ENCODE measurements at regions not wholly inside any gene's neighbourhood (a gene's known extent, or its start where the extent isn't known, plus 50 kb on each side); places are given as distances from the start of the nearest gene placed in this dataset.

GRCh38 chr17:77610972-77611521 lies 347.5 kb upstream of the TNRC6C start:
- no peak overlapping the region for H3K4me3 ChIP-seq (ENCODE audit: insufficient read depth, low read length)
- H3K36me3 ChIP-seq (ENCODE audit: insufficient read depth, low read length) = no peaks in the 10 kb centered on the region
- TF ChIP-seq CTCF (IDR thresholded peaks at IDR 0.05; ENCODE audit: extremely low read depth, low read depth, low read length) = no peak
- H3K27me3 ChIP-seq (ENCODE audit: insufficient read depth, low read length) = peaks cover 16% of the 10 kb centered on the region
- H3K79me2 ChIP-seq (ENCODE audit: insufficient read depth, low read length) = no peaks in the 10 kb centered on the region
- H3K9me3 ChIP-seq (ENCODE audit: low read depth, low read length) = no peaks in the 10 kb centered on the region
- H4K20me1 ChIP-seq (ENCODE audit: insufficient read depth, low read length) = no peaks in the 10 kb centered on the region
- no peak for DNase-seq (ENCODE audit: insufficient read length, low spot score, missing footprints)
- no peak overlapping the region for H3K4me2 ChIP-seq (ENCODE audit: insufficient read depth, low read length)
- no peak overlapping the region for H3K27ac ChIP-seq (ENCODE audit: low read depth, low read length)
- peaks cover 6% of the 10 kb centered on the region for H3K4me1 ChIP-seq (ENCODE audit: insufficient read depth, low read length)
- H2AFZ ChIP-seq (ENCODE audit: low read length) = no peak overlapping the region

GRCh38 chr17:77611791-77612502 lies 346.6 kb upstream of the TNRC6C start:
- Histone ChIP-seq H3K9me3 (ENCODE audit: low read depth, low read length) (no peaks in the 10 kb centered on the region), H3K4me1 (ENCODE audit: insufficient read depth, low read length) (peaks cover 9% of the 10 kb centered on the region), H4K20me1 (ENCODE audit: insufficient read depth, low read length) (no peaks in the 10 kb centered on the region), H3K79me2 (ENCODE audit: insufficient read depth, low read length) (no peaks in the 10 kb centered on the region), H3K4me3 (ENCODE audit: insufficient read depth, low read length) (no peak overlapping the region), H3K4me2 (ENCODE audit: insufficient read depth, low read length) (no peak overlapping the region), H2AFZ (ENCODE audit: low read length) (no peak overlapping the region), H3K27ac (ENCODE audit: low read depth, low read length) (no peak overlapping the region), H3K36me3 (ENCODE audit: insufficient read depth, low read length) (no peaks in the 10 kb centered on the region), H3K27me3 (ENCODE audit: insufficient read depth, low read length) (peaks cover 16% of the 10 kb centered on the region)
- no peak for TF ChIP-seq CTCF (IDR thresholded peaks at IDR 0.05; ENCODE audit: extremely low read depth, low read depth, low read length)
- DNase-seq (ENCODE audit: insufficient read length, low spot score, missing footprints) = no peak

GRCh38 chr17:77613218-77613617 lies 345.3 kb upstream of the TNRC6C start:
- Histone ChIP-seq H3K9me3 (ENCODE audit: low read depth, low read length) (no peaks in the 10 kb centered on the region), H4K20me1 (ENCODE audit: insufficient read depth, low read length) (no peaks in the 10 kb centered on the region), H3K4me2 (ENCODE audit: insufficient read depth, low read length) (no peak overlapping the region), H3K27ac (ENCODE audit: low read depth, low read length) (no peak overlapping the region), H3K4me1 (ENCODE audit: insufficient read depth, low read length) (peaks cover 9% of the 10 kb centered on the region), H3K79me2 (ENCODE audit: insufficient read depth, low read length) (no peaks in the 10 kb centered on the region), H3K27me3 (ENCODE audit: insufficient read depth, low read length) (peaks cover 16% of the 10 kb centered on the region), H2AFZ (ENCODE audit: low read length) (no peak overlapping the region), H3K36me3 (ENCODE audit: insufficient read depth, low read length) (no peaks in the 10 kb centered on the region), H3K4me3 (ENCODE audit: insufficient read depth, low read length) (no peak overlapping the region)
- no peak for DNase-seq (ENCODE audit: insufficient read length, low spot score, missing footprints)
- TF ChIP-seq CTCF (IDR thresholded peaks at IDR 0.05; ENCODE audit: extremely low read depth, low read depth, low read length) = no peak

- no peak overlapping the region for H2AFZ ChIP-seq (ENCODE audit: low read length)
- H3K4me3 ChIP-seq (ENCODE audit: insufficient read depth, low read length) = no peak overlapping the region
- H4K20me1 ChIP-seq (ENCODE audit: insufficient read depth, low read length) = no peaks in the 10 kb centered on the region
- H3K79me2 ChIP-seq (ENCODE audit: insufficient read depth, low read length) = no peaks in the 10 kb centered on the region
- no peak for DNase-seq (ENCODE audit: insufficient read length, low spot score, missing footprints)
- TF ChIP-seq CTCF (IDR thresholded peaks at IDR 0.05; ENCODE audit: extremely low read depth, low read depth, low read length) = no peak
- no peaks in the 10 kb centered on the region for H3K9me3 ChIP-seq (ENCODE audit: low read depth, low read length)
- H3K36me3 ChIP-seq (ENCODE audit: insufficient read depth, low read length) = no peaks in the 10 kb centered on the region
- H3K27ac ChIP-seq (ENCODE audit: low read depth, low read length) = no peak overlapping the region
- no peak overlapping the region for H3K4me2 ChIP-seq (ENCODE audit: insufficient read depth, low read length)
- peaks cover 16% of the 10 kb centered on the region for H3K27me3 ChIP-seq (ENCODE audit: insufficient read depth, low read length)
- peaks cover 9% of the 10 kb centered on the region for H3K4me1 ChIP-seq (ENCODE audit: insufficient read depth, low read length)
Measured at GRCh38 chr17:77613627-77614026, 344.9 kb upstream of the TNRC6C start.
